Ovary (tissue), 7 donors: ENCODE measurements at regions not wholly inside any gene's neighbourhood (a gene's known extent, or its start where the extent isn't known, plus 50 kb on each side); places are given as distances from the start of the nearest gene placed in this dataset.

ENCODE experiments used
- DNase-seq, 5 donors: peaks; one replicate each; pipeline ENCODE4 v3.0.0-alpha.2; 2019 to 2020
- H3K27ac ChIP-seq, 2 donors: fragments of 200-600 bp; one replicate each; pipeline versions ENCODE4 v1.5.1 to v1.8.0; 2019 to 2022
- H3K27me3 ChIP-seq: fragments of 200-600 bp; one replicate; pipeline ENCODE4 v1.8.0; 2022
- H3K36me3 ChIP-seq: fragments of 200-600 bp; sonication (generic); one replicate; pipeline ENCODE4 v1.5.1; 2019
- H3K4me1 ChIP-seq: one replicate; pipeline ENCODE4 v1.8.1; 2013; ENCODE audit warnings: mild to moderate bottlenecking, moderate library complexity; ENCODE audit not compliant: insufficient read depth
- H3K4me3 ChIP-seq: fragments of 200-600 bp; sonication (generic); one replicate; pipeline ENCODE4 v1.5.1; 2017
- H3K9me3 ChIP-seq, 2 donors: fragments of 200-600 bp in 1 of 2; sonication (generic) in 1 of 2; one replicate each; pipeline versions ENCODE4 v1.5.1 to v1.8.1; 2013 to 2019; ENCODE audit warnings: mild to moderate bottlenecking in 1 of 2, moderate library complexity in 1 of 2
- CTCF ChIP-seq, 3 donors: fragments of 450-650 bp in 2 of 3; fragments of 200-600 bp in 1 of 3; IDR thresholded peaks; one replicate each; pipeline versions ENCODE4 v1.5.1 to v1.8.0; 2016 to 2022; ENCODE audit warnings: antibody characterized with exemption in 3 of 3, mild to moderate bottlenecking in 1 of 3
- EP300 ChIP-seq: sonication (generic); formaldehyde crosslinking; IDR thresholded peaks from one replicate; pipeline ENCODE4 v1.6.1; 2017; ENCODE audit warnings: antibody characterized with exemption
- POLR2A ChIP-seq: fragments of 450-650 bp; IDR thresholded peaks from one replicate; pipeline ENCODE4 v1.6.1; 2017; ENCODE audit warnings: antibody characterized with exemption, mild to moderate bottlenecking, moderate library complexity
- WGBS, 3 donors: extraction: QIAGEN DNeasy Blood & Tissue Kit in 1 of 3; methylation state at CpG; one replicate each; pipeline versions ENCODE4 v1.1.5 to v1.1.7; 2013 to 2017; 5-methylcytosine and 5-hydroxymethylcytosine counted together
- intact Hi-C, 4 donors: fragments of 100-400 bp; cut with DNase I; formaldehyde crosslinking; loops; one replicate each; pipeline versions ENCODE4 v1.11.0 to v1.15.1; 2022 to 2023
- donor health status: DM: no; HTN: no; CAD: no; lungs with moderate emphysema.
- donor health status: DM: no; HTN: no; CAD: no.
- donor health status: Bipolar disorder and iron deficiency.
- donor health status: DM: no; HTN: no; CAD: no.
- donor health status: DM: yes; HTN: yes; CAD: no.

GRCh38 chr11:31995032-31995431 is 95.8 kb upstream of the RCN1 start:
- no peak for TF ChIP-seq POLR2A
- no peak for TF ChIP-seq CTCF (IDR thresholded peaks at IDR 0.05)
- no peak for TF ChIP-seq EP300
- intact Hi-C loops, result no loop called here
- WGBS, 3 donors, result 71 to 81% (median 77%) methylated on average over 7 of the region's 7 CpGs
- no peaks in the 10 kb centered on the region for H3K27me3 ChIP-seq
- no peak for DNase-seq
- no peaks in the 10 kb centered on the region for H3K4me1 ChIP-seq
- H3K27ac ChIP-seq, result no peak overlapping the region
- H3K4me3 ChIP-seq, result no peak overlapping the region
- no peaks in the 10 kb centered on the region for H3K9me3 ChIP-seq
- H3K36me3 ChIP-seq, result no peaks in the 10 kb centered on the region

GRCh38 chr11:31987118-31988005 is 103.5 kb upstream of the RCN1 start:
- no peak for TF ChIP-seq EP300
- TF ChIP-seq POLR2A, result no peak
- TF ChIP-seq CTCF (IDR thresholded peaks at IDR 0.05), result no peak
- no peak for DNase-seq
- no peaks in the 10 kb centered on the region for H3K9me3 ChIP-seq
- intact Hi-C loops, result no loop called here
- H3K27ac ChIP-seq, result no peak overlapping the region
- H3K36me3 ChIP-seq, result no peaks in the 10 kb centered on the region
- WGBS, 3 donors, result 7 to 9% (median 9%) methylated on average over 53 to 64 of the region's 64 CpGs
- no peaks in the 10 kb centered on the region for H3K27me3 ChIP-seq
- H3K4me1 ChIP-seq, result no peaks in the 10 kb centered on the region
- H3K4me3 ChIP-seq, result no peak overlapping the region

GRCh38 chr11:31986201-31986889 is 104.5 kb upstream of the RCN1 start:
- Histone ChIP-seq H3K4me1 (no peaks in the 10 kb centered on the region), H3K4me3 (no peak overlapping the region), H3K27me3 (no peaks in the 10 kb centered on the region), H3K27ac (no peak overlapping the region), H3K36me3 (no peaks in the 10 kb centered on the region), H3K9me3 (no peaks in the 10 kb centered on the region)
- intact Hi-C loops, result no loop called here
- 66 to 69% (median 68%) methylated on average over 10 of the region's 10 CpGs for WGBS, 3 donors
- TF ChIP-seq EP300, result no peak
- no peak for TF ChIP-seq POLR2A
- TF ChIP-seq CTCF (IDR thresholded peaks at IDR 0.05), result no peak
- no peak for DNase-seq

- no peak overlapping the region for H3K4me3 ChIP-seq
- H3K9me3 ChIP-seq, result no peaks in the 10 kb centered on the region
- H3K4me1 ChIP-seq, result no peaks in the 10 kb centered on the region
- intact Hi-C loops, result no loop called here
- no peak for DNase-seq
- no peaks in the 10 kb centered on the region for H3K36me3 ChIP-seq
- no peaks in the 10 kb centered on the region for H3K27me3 ChIP-seq
- no peak for TF ChIP-seq POLR2A
- TF ChIP-seq EP300, result no peak
- TF ChIP-seq CTCF (IDR thresholded peaks at IDR 0.05), result no peak
- no peak overlapping the region for H3K27ac ChIP-seq
- 77 to 94% (median 86%) methylated on average over 1 of the region's 1 CpG for WGBS, 3 donors
These were observed 109.4 kb upstream of the RCN1 start for GRCh38 chr11:31981457-31981856.
